ENCODE measurements at regions not wholly inside any gene's neighbourhood (a gene's known extent, or its start where the extent isn't known, plus 50 kb on each side); places are given as distances from the start of the nearest gene placed in this dataset.
"Not testable (repeated sequence)": the region's sequence is repeated elsewhere in the genome, so short reads cannot be mapped to it uniquely, and the experiment has no call there.

DNA sequence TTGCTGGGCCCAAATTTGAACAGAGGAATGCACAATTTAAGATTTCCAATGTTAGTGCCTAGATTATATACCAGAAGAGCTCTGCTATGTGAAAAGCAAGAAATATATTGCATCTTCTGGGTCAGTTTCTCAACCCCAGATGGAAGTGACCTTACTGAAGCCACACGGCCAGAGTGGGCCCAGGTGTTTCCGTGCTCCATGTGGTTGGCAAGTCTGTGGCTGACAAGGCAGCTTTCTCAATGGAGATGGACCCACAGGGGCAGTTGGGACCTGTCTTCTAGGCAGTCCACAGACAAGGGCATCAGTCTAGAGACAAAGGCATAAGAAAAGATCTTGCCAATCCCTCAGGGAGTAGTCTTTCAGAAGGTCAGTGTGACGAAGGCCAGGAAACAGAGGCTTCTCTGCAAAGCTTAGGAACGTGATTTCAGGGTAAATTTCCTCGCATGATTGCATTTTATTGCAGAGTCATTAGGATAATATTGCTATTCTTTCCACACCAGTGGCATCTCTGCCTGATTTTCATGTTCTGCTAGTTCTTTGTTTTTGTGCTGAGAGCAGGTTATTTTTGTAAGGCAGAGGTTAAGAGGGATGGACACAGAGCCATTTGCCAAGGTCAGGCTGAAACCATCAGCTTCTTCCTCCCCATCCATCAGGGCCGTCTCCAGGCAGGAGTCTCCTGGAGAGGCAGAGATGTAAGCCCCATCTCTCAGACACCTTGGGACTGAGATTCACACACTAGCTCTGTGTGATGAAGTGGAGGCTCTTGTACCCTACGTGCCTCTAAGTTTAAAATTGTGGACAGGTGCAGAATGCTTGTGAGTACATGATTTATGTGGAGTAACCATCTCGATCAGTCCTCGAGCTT lies 202.1 kb downstream of the ANKRD30B start:
- TF ChIP-seq, protein P1, sequence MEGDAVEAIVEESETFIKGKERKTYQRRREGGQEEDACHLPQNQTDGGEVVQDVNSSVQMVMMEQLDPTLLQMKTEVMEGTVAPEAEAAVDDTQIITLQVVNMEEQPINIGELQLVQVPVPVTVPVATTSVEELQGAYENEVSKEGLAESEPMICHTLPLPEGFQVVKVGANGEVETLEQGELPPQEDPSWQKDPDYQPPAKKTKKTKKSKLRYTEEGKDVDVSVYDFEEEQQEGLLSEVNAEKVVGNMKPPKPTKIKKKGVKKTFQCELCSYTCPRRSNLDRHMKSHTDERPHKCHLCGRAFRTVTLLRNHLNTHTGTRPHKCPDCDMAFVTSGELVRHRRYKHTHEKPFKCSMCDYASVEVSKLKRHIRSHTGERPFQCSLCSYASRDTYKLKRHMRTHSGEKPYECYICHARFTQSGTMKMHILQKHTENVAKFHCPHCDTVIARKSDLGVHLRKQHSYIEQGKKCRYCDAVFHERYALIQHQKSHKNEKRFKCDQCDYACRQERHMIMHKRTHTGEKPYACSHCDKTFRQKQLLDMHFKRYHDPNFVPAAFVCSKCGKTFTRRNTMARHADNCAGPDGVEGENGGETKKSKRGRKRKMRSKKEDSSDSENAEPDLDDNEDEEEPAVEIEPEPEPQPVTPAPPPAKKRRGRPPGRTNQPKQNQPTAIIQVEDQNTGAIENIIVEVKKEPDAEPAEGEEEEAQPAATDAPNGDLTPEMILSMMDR (IDR thresholded peaks at IDR 0.05): no peak
- Histone ChIP-seq H3K27me3 (no peaks in the 10 kb centered on the region), H3K27ac (no peak overlapping the region), H3K36me3 (no peaks in the 10 kb centered on the region), H3K4me1 (no peaks in the 10 kb centered on the region), H3K9me3 (peaks cover 0 to 8% (median 0%) of the 10 kb centered on the region in 3 donors), H3K4me3 (no peak overlapping the region)
- intact Hi-C loops (cut with DNase I; ENCODE audit: low total_unique reads): no loop called here
- DNase-seq: no peak

- H3K36me3 ChIP-seq; intact Hi-C loops (cut with DNase I; ENCODE audit: low total_unique reads); H3K4me3 ChIP-seq; H3K4me1 ChIP-seq; H3K27ac ChIP-seq; H3K27me3 ChIP-seq; DNase-seq: not testable (repeated sequence)
- peaks cover 0 to 14% (median 0%) of the 10 kb centered on the region in 3 donors for H3K9me3 ChIP-seq
These were observed 204.6 kb downstream of the ANKRD30B start for GRCh38 chr18:14952444-14953077.

GRCh38 chr18:14958701-14959100 lies 210.7 kb downstream of the ANKRD30B start:
- no peak for DNase-seq
- intact Hi-C loops (cut with DNase I; ENCODE audit: low total_unique reads): no loop called here
- TF ChIP-seq, protein P1 (IDR thresholded peaks at IDR 0.05): no peak
- H3K36me3 ChIP-seq: no peaks in the 10 kb centered on the region
- no peak overlapping the region for H3K4me3 ChIP-seq
- H3K27ac ChIP-seq: no peak overlapping the region
- peaks cover 0 to 14% (median 0%) of the 10 kb centered on the region in 3 donors for H3K9me3 ChIP-seq
- no peaks in the 10 kb centered on the region for H3K27me3 ChIP-seq
- H3K4me1 ChIP-seq: no peaks in the 10 kb centered on the region

DNA sequence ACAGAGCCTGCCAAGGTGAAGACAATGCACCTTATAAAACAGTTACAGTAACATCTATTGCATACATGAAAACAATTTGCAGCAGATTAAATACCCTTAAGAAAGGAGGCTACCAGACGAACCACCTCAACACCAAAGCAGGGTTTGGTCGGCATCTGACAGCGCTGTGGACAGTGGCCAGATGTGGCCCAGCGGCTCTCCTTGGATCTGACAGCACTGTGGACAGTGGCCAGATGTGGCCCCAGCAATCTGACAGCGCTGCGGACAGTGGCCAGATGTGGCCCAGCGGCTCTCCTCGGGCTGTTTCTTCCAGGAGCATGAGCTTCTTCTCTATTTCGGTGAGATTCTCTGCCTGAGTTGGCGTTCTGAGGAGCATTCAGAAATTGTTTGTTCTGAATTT lies 211.6 kb downstream of the ANKRD30B start:
- Histone ChIP-seq H3K36me3 (no peaks in the 10 kb centered on the region), H3K9me3 (peaks cover 0 to 11% (median 0%) of the 10 kb centered on the region in 3 donors), H3K27ac (no peak overlapping the region), H3K27me3 (no peaks in the 10 kb centered on the region), H3K4me3 (no peak overlapping the region), H3K4me1 (no peaks in the 10 kb centered on the region)
- intact Hi-C loops (cut with DNase I; ENCODE audit: low total_unique reads): no loop called here
- TF ChIP-seq, protein P1 (IDR thresholded peaks at IDR 0.05): no peak
- no peak for DNase-seq

DNA sequence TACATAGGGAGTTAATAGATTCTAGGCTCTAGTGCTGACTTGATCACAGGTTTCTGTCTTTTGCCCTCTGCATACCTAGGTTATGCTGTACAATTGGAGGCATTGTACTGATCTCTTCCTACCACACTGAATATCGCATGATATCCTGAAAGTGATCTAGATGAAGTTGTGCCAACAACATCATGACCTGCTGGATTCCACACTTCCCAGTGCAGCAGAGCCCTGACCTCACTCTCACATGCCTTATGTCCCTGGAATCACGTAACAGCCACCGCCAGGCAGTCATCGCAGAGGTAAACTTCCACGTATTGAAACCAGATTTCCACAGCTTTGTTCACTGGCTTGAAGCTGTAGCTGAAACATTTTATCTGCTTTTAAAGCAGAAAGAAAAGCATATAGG lies 214.0 kb downstream of the ANKRD30B start:
- Histone ChIP-seq H3K27ac (no peak overlapping the region), H3K9me3 (no peaks in the 10 kb centered on the region), H3K4me1 (no peaks in the 10 kb centered on the region), H3K27me3 (no peaks in the 10 kb centered on the region), H3K36me3 (no peaks in the 10 kb centered on the region), H3K4me3 (no peak overlapping the region)
- TF ChIP-seq, protein P1 (IDR thresholded peaks at IDR 0.05): no peak
- intact Hi-C loops (cut with DNase I; ENCODE audit: low total_unique reads): no loop called here
- DNase-seq: no peak

DNA sequence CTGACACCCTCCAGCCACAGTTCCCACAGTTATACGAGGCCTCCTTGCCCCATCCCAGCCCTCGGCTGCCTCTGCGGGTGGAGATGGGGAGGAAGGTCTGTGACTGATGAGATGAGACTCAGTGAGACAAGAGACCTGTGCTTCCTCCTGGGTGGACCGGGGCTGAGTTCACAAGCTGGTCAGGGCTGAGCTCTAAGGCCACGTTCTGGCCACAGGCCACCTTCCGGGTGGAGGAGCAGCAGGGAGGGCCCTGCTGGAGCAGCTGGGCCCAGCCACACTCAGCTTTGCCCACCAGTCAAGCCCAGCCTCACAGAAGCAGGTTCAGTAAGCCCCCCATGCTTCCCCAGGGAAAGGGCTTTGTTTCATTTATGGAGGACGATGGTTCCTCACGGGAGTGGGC lies 214.7 kb downstream of the ANKRD30B start:
- Histone ChIP-seq H3K27ac (no peak overlapping the region), H3K4me3 (no peak overlapping the region), H3K9me3 (no peaks in the 10 kb centered on the region), H3K4me1 (no peaks in the 10 kb centered on the region), H3K36me3 (no peaks in the 10 kb centered on the region), H3K27me3 (no peaks in the 10 kb centered on the region)
- no peak for DNase-seq
- intact Hi-C loops (cut with DNase I; ENCODE audit: low total_unique reads): no loop called here
- TF ChIP-seq, protein P1 (IDR thresholded peaks at IDR 0.05): no peak
